Esophagus muscularis mucosa (tissue), 4 donors: ENCODE measurements at regions not wholly inside any gene's neighbourhood (a gene's known extent, or its start where the extent isn't known, plus 50 kb on each side); places are given as distances from the start of the nearest gene placed in this dataset.

Source experiments
- DNase-seq: peaks from one replicate; pipeline ENCODE4 v3.0.0-alpha.2; 2017; ENCODE audit errors: extremely low spot score
- H3K27ac ChIP-seq, 4 donors: fragments of 200-600 bp; sonication (generic); replicated peaks in 1 of 4; 1 replicate in 3 of 4; 2 replicates in 1 of 4; pipeline ENCODE4 v1.5.1; 2016 to 2019; ENCODE audit warnings: mild to moderate bottlenecking in 1 of 4
- H3K27me3 ChIP-seq, 4 donors: fragments of 200-600 bp; sonication (generic); one replicate each; pipeline versions ENCODE4 v1.5.1 to v1.6.0; 2016 to 2019
- H3K36me3 ChIP-seq, 4 donors: fragments of 200-600 bp; sonication (generic); one replicate each; pipeline ENCODE4 v1.5.1; 2016 to 2019
- H3K4me1 ChIP-seq, 4 donors: fragments of 200-600 bp; sonication (generic); one replicate each; pipeline ENCODE4 v1.5.1; 2016 to 2019
- H3K4me3 ChIP-seq, 4 donors: fragments of 200-600 bp; sonication (generic); 1 replicate in 2 of 4; 2 replicates in 2 of 4; pipeline ENCODE4 v1.5.1; 2016 to 2019; ENCODE audit warnings: mild to moderate bottlenecking in 4 of 4, moderate library complexity in 1 of 4
- H3K9me3 ChIP-seq, 4 donors: fragments of 200-600 bp; sonication (generic); 1 replicate in 3 of 4; 2 replicates in 1 of 4; pipeline ENCODE4 v1.5.1; 2016 to 2019
- CTCF ChIP-seq, 3 experiments: fragments of 200-600 bp in 2 of 3; fragments of 450-650 bp in 1 of 3; sonication (generic) in 2 of 3; IDR thresholded peaks; one replicate each; pipeline ENCODE4 v1.5.1; 2017 to 2019; ENCODE audit warnings: antibody characterized with exemption in 3 of 3, mild to moderate bottlenecking in 2 of 3, moderate library complexity in 1 of 3
- EP300 ChIP-seq: sonication (generic); formaldehyde crosslinking; IDR thresholded peaks from one replicate; pipeline ENCODE4 v1.6.1; 2017; ENCODE audit warnings: antibody characterized with exemption
- POLR2A ChIP-seq: fragments of 450-650 bp; IDR thresholded peaks from one replicate; pipeline ENCODE4 v1.6.1; 2017; ENCODE audit warnings: antibody characterized with exemption, moderate library complexity, mild to moderate bottlenecking, low read depth
- POLR2AphosphoS5 ChIP-seq, 2 donors: sonication (generic); formaldehyde crosslinking; IDR thresholded peaks; one replicate each; pipeline ENCODE4 v1.6.1; 2017; ENCODE audit warnings: antibody characterized with exemption in 2 of 2
- WGBS: methylation state at CpG from one replicate; pipeline ENCODE4 v1.1.5; 2018; 5-methylcytosine and 5-hydroxymethylcytosine counted together
- intact Hi-C: fragments of 100-400 bp; cut with DNase I; formaldehyde crosslinking; loops from one replicate; pipeline ENCODE4 v1.15.1; 2023

DNA sequence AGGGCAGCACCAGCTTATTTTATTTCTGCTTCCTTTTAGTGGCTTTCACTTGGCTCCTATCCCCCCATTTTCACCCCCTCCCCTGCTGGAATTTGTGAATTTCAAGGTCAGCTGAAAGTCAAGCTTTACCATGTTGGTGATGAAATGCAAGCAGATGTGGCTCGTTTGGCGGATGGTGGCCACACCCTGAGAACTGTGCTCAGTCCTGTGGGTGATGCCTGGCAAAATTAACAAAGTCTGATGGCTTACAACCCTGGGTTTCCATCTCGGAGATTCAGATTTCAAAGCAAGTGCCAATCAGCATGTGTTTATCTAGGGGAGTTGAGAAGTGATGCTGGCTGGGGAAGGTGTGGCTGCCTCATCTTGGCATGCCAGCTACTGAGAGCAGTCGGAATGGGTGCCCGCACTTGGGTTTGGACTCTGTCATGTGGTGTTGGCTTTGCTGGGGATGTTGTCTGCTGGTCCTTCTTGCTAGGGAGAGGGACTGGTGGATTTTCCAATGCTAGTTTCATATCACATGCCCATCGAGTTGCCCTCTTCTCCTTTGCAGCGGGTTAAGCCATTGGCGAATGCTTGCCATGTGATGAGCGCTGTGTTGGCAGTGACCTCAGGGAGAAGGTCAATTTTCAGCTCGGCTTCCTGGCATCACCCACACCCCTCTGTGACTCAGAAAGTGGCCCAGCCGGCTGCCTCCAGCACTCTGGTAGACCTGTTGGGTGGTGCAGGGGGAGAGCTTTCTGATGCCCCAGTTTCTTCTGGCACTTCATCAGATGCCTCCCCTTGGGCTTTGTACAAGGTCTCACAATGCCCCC, 77.0 kb upstream of the PITX1 start:
- intact Hi-C loops: no loop called here
- no peak for DNase-seq
- H3K27ac ChIP-seq: no peak overlapping the region
- no peak for TF ChIP-seq POLR2AphosphoS5 (IDR thresholded peaks at IDR 0.05)
- no peak for TF ChIP-seq EP300
- TF ChIP-seq POLR2A: no peak
- H3K36me3 ChIP-seq: no peaks in the 10 kb centered on the region
- no peaks in the 10 kb centered on the region for H3K9me3 ChIP-seq
- H3K4me3 ChIP-seq: no peak overlapping the region
- peaks cover 0 to 9% (median 5%) of the 10 kb centered on the region in 4 donors for H3K4me1 ChIP-seq
- no peaks in the 10 kb centered on the region for H3K27me3 ChIP-seq
- WGBS: 85% methylated on average over 11 of the region's 11 CpGs

DNA sequence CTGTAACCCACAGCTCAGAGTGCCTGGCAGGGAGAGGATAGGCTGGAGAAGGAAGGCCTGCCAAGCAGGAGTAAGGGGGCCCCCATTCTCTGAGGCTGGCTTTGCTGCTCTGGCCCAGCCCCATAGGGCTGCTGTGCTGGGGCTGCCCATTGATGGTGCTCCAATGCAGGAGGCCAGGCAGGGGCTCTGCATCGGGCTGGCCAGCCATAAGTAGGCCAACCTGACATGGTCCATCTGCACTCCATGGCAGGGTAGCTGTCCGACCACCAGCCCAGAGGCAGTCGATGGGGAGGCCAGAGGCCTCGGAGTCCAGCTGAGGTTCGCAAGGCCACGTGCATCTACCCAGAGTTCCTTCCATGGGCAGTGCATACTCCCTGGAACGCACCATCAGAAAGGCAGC, 75.0 kb upstream of the PITX1 start:
- intact Hi-C loops: no loop called here
- no peaks in the 10 kb centered on the region for H3K9me3 ChIP-seq
- WGBS: no CpG with 5 or more reads among the region's 7 CpGs
- DNase-seq: no peak
- H3K27ac ChIP-seq: no peak overlapping the region
- no peaks in the 10 kb centered on the region for H3K36me3 ChIP-seq
- H3K27me3 ChIP-seq: peaks cover 0 to 8% (median 0%) of the 10 kb centered on the region in 4 donors
- TF ChIP-seq POLR2A: no peak
- TF ChIP-seq EP300: no peak
- TF ChIP-seq POLR2AphosphoS5 (IDR thresholded peaks at IDR 0.05): no peak
- no peak for TF ChIP-seq CTCF (IDR thresholded peaks at IDR 0.05)
- H3K4me1 ChIP-seq: peaks cover 0 to 9% (median 5%) of the 10 kb centered on the region in 4 donors
- H3K4me3 ChIP-seq: no peak overlapping the region

DNA sequence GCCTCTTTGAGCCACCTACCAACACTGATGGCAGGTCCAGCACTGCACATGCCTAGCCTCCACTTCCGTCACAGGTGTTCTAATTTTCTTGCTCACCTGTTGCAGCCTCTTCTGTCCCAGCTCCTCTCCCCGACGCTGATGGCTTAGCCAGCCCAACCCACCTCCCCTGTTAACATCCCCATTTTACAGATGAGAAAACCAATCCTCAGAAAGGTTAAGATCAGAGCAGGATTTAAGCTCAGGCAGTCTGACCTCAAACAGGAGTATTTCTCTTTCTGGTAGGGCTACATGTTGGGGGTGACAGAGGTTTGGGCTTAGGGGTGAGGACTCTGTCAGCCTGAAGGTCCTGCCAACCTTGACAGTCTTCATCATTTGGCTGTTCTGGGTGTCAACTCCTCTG, 74.5 kb upstream of the PITX1 start:
- Histone ChIP-seq H3K4me3 (no peak overlapping the region), H3K36me3 (no peaks in the 10 kb centered on the region), H3K27ac (no peak overlapping the region), H3K9me3 (no peaks in the 10 kb centered on the region), H3K4me1 (peaks cover 0 to 9% (median 5%) of the 10 kb centered on the region in 4 donors), H3K27me3 (peaks cover 0 to 8% (median 0%) of the 10 kb centered on the region in 4 donors)
- WGBS: 100% methylated on average over 3 of the region's 3 CpGs
- TF ChIP-seq POLR2A (no peak), EP300 (no peak), CTCF (IDR thresholded peaks at IDR 0.05) (no peak), POLR2AphosphoS5 (IDR thresholded peaks at IDR 0.05) (no peak)
- no peak for DNase-seq
- intact Hi-C loops: no loop called here

DNA sequence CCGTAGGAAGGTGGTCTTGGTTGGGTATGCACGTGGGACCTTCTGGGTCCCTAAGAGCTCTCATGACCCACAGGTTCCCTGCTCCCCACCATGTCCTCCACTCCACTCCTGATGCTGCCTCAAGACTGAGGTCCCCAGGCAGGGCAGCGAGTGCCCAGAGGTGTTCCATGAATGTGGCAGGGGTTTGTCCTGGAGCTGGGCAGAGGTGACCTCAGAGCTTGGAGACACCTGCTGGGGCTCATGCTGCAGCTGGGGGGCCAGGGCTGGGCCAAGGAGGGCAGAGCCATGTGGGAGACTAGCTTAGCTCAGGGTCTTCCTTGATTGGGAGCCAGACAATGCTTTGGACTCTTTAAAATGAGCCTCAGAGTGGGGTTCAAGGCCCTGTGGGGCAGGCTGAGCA, 74.0 kb upstream of the PITX1 start:
- Histone ChIP-seq H3K9me3 (no peaks in the 10 kb centered on the region), H3K4me1 (peaks cover 0 to 9% (median 5%) of the 10 kb centered on the region in 4 donors), H3K4me3 (no peak overlapping the region), H3K27me3 (peaks cover 0 to 8% (median 0%) of the 10 kb centered on the region in 4 donors), H3K36me3 (no peaks in the 10 kb centered on the region), H3K27ac (no peak overlapping the region)
- 100% methylated on average over 2 of the region's 3 CpGs for WGBS
- TF ChIP-seq POLR2A (no peak), CTCF (IDR thresholded peaks at IDR 0.05) (no peak), EP300 (no peak), POLR2AphosphoS5 (IDR thresholded peaks at IDR 0.05) (no peak)
- no peak for DNase-seq
- intact Hi-C loops: no loop called here

DNA sequence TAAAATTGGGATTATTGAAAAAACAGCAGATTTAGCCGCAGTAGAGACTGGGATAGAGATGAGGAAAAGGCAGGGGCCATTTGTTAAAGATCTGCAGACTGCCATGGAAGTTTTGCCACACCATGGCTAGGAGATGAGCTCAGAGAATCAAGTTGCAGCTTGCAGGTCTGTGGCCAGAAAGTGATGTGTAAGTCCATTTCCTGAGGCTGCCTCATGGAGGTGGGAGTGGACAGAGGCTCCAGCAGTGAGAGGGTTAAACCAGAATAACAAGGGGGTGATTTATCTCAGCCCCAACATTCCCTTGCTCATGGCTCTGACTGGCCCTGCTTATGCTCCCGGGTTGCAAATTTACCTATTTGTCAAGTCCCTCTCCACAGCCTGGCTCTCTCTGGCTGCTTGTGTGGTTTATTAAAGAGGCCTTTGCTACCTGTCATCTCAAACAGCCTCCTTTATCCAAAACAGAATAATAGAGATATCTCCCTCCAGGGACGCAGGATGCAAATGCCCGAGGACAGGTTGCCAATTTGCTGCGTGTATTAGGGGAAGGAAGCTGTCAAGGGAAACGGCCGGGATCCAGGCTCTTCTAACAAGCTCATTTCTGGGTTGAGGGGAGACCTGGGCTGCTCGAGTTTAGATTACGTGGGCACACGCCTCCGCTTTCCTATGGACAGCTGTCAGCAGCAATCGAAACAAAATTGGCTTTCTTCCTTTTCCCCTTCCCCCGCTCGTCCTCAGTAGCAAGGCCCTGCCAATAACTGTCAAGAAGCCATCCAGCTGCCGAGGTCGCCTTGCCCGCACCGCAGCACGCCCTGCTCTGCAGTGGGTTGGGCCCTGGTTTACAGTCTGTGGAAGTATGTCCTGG, 72.8 kb upstream of the PITX1 start:
- intact Hi-C loops: no loop called here

More for the DNA sequence above, 72.8 kb upstream of the PITX1 start:
- WGBS: 67% methylated on average over 19 of the region's 19 CpGs
- H3K27ac ChIP-seq: no peak overlapping the region
- no peak for DNase-seq
- H3K9me3 ChIP-seq: no peaks in the 10 kb centered on the region
- no peak for TF ChIP-seq CTCF (IDR thresholded peaks at IDR 0.05)
- no peak for TF ChIP-seq POLR2A
- TF ChIP-seq EP300: no peak
- no peak for TF ChIP-seq POLR2AphosphoS5 (IDR thresholded peaks at IDR 0.05)
- H3K4me1 ChIP-seq: peaks cover 0 to 3% (median under 1%) of the 10 kb centered on the region in 4 donors
- no peak overlapping the region for H3K4me3 ChIP-seq
- H3K36me3 ChIP-seq: no peaks in the 10 kb centered on the region
- H3K27me3 ChIP-seq: peaks cover 0 to 8% (median 0%) of the 10 kb centered on the region in 4 donors
